ENCODE measurements at regions not wholly inside any gene's neighbourhood (a gene's known extent, or its start where the extent isn't known, plus 50 kb on each side); places are given as distances from the start of the nearest gene placed in this dataset.

GRCh38 chr6:22392711-22393110, 95.9 kb upstream of the PRL start:
- Histone ChIP-seq H4K20me1 (ENCODE audit: insufficient read depth, low read length) (no peaks in the 10 kb centered on the region), H3K27ac (ENCODE audit: low read length) (no peak overlapping the region), H2AFZ (ENCODE audit: low read depth, low read length) (no peak overlapping the region), H3K4me3 (ENCODE audit: low read depth in 1 of 2, low read length in 2 of 2) (no peak overlapping the region), H3K36me3 (ENCODE audit: insufficient read depth, low read length) (no peaks in the 10 kb centered on the region), H3K9me3 (ENCODE audit: insufficient read depth, low read length, severe bottlenecking) (no peaks in the 10 kb centered on the region), H3K27me3 (ENCODE audit: insufficient read depth, low read length, poor library complexity) (no peaks in the 10 kb centered on the region), H3K4me2 (ENCODE audit: insufficient read depth, low read length) (no peak overlapping the region), H3K4me1 (ENCODE audit: insufficient read depth, low read length) (no peaks in the 10 kb centered on the region), H3K9ac (ENCODE audit: low read depth, low read length) (no peak overlapping the region), H3K79me2 (ENCODE audit: insufficient read depth, low read length) (no peaks in the 10 kb centered on the region)
- ATAC-seq (ENCODE audit: insufficient read depth, low read depth): no peak
- no peak for DNase-seq
- TF ChIP-seq EZH2 (IDR thresholded peaks at IDR 0.05; ENCODE audit: borderline replicate concordance, low read depth, low read length, severe bottlenecking): no peak
- TF ChIP-seq, protein P1, sequence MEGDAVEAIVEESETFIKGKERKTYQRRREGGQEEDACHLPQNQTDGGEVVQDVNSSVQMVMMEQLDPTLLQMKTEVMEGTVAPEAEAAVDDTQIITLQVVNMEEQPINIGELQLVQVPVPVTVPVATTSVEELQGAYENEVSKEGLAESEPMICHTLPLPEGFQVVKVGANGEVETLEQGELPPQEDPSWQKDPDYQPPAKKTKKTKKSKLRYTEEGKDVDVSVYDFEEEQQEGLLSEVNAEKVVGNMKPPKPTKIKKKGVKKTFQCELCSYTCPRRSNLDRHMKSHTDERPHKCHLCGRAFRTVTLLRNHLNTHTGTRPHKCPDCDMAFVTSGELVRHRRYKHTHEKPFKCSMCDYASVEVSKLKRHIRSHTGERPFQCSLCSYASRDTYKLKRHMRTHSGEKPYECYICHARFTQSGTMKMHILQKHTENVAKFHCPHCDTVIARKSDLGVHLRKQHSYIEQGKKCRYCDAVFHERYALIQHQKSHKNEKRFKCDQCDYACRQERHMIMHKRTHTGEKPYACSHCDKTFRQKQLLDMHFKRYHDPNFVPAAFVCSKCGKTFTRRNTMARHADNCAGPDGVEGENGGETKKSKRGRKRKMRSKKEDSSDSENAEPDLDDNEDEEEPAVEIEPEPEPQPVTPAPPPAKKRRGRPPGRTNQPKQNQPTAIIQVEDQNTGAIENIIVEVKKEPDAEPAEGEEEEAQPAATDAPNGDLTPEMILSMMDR (IDR thresholded peaks at IDR 0.05; ENCODE audit: borderline replicate concordance, extremely low read depth, low read length, poor library complexity, severe bottlenecking): no peak

GRCh38 chr6:22394691-22395090, 97.9 kb upstream of the PRL start:
- TF ChIP-seq, protein P1 (IDR thresholded peaks at IDR 0.05; ENCODE audit: borderline replicate concordance, extremely low read depth, low read length, poor library complexity, severe bottlenecking): no peak
- TF ChIP-seq EZH2 (IDR thresholded peaks at IDR 0.05; ENCODE audit: borderline replicate concordance, low read depth, low read length, severe bottlenecking): no peak
- no peak for ATAC-seq (ENCODE audit: insufficient read depth, low read depth)

GRCh38 chr6:22399693-22400092, 102.9 kb upstream of the PRL start:
- TF ChIP-seq, protein P1 (IDR thresholded peaks at IDR 0.05; ENCODE audit: borderline replicate concordance, extremely low read depth, low read length, poor library complexity, severe bottlenecking): no peak
- TF ChIP-seq EZH2 (IDR thresholded peaks at IDR 0.05; ENCODE audit: borderline replicate concordance, low read depth, low read length, severe bottlenecking): no peak
- DNase-seq (no peak), ATAC-seq (ENCODE audit: insufficient read depth, low read depth) (no peak)
- no peak overlapping the region for H2AFZ ChIP-seq (ENCODE audit: low read depth, low read length)
- no peaks in the 10 kb centered on the region for H4K20me1 ChIP-seq (ENCODE audit: insufficient read depth, low read length)
- H3K79me2 ChIP-seq (ENCODE audit: insufficient read depth, low read length): no peaks in the 10 kb centered on the region
- H3K36me3 ChIP-seq (ENCODE audit: insufficient read depth, low read length): no peaks in the 10 kb centered on the region
- H3K4me2 ChIP-seq (ENCODE audit: insufficient read depth, low read length): no peak overlapping the region
- no peak overlapping the region for H3K4me3 ChIP-seq (ENCODE audit: low read depth in 1 of 2, low read length in 2 of 2)
- H3K9ac ChIP-seq (ENCODE audit: low read depth, low read length): no peak overlapping the region
- no peak overlapping the region for H3K27ac ChIP-seq (ENCODE audit: low read length)
- H3K27me3 ChIP-seq (ENCODE audit: insufficient read depth, low read length, poor library complexity): no peaks in the 10 kb centered on the region
- H3K9me3 ChIP-seq (ENCODE audit: insufficient read depth, low read length, severe bottlenecking): no peaks in the 10 kb centered on the region
- H3K4me1 ChIP-seq (ENCODE audit: insufficient read depth, low read length): no peaks in the 10 kb centered on the region

More at GRCh38 chr6:22394691-22395090, 97.9 kb upstream of the PRL start:
- no peak for DNase-seq
- Histone ChIP-seq H3K9ac (ENCODE audit: low read depth, low read length) (no peak overlapping the region), H3K4me1 (ENCODE audit: insufficient read depth, low read length) (no peaks in the 10 kb centered on the region), H4K20me1 (ENCODE audit: insufficient read depth, low read length) (no peaks in the 10 kb centered on the region), H3K9me3 (ENCODE audit: insufficient read depth, low read length, severe bottlenecking) (no peaks in the 10 kb centered on the region), H3K36me3 (ENCODE audit: insufficient read depth, low read length) (no peaks in the 10 kb centered on the region), H3K4me3 (ENCODE audit: low read depth in 1 of 2, low read length in 2 of 2) (no peak overlapping the region), H2AFZ (ENCODE audit: low read depth, low read length) (no peak overlapping the region), H3K79me2 (ENCODE audit: insufficient read depth, low read length) (no peaks in the 10 kb centered on the region), H3K4me2 (ENCODE audit: insufficient read depth, low read length) (no peak overlapping the region), H3K27me3 (ENCODE audit: insufficient read depth, low read length, poor library complexity) (no peaks in the 10 kb centered on the region), H3K27ac (ENCODE audit: low read length) (no peak overlapping the region)

DNA sequence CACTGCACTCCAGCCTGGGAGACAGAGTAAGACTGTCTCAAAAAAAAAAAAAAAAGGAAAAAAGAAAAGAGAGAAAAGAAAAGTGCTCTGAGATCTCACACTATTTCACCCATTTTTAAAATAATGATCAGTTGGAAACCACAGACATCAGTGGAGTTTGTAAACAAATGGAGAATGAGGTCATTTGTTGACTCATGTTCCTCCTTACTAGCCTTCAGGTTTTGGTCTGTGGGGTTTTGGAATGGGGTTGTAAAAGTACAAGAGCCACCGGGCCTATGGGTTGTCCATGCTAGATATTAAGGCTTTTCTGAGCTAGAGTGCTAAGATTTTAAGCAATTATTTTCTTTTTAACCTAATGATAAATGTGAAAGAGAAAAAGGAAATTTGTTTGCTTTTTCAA, 104.4 kb upstream of the PRL start:
- ATAC-seq (ENCODE audit: insufficient read depth, low read depth): no peak
- Histone ChIP-seq H3K4me1 (ENCODE audit: insufficient read depth, low read length) (no peaks in the 10 kb centered on the region), H4K20me1 (ENCODE audit: insufficient read depth, low read length) (no peaks in the 10 kb centered on the region), H3K27ac (ENCODE audit: low read length) (no peak overlapping the region), H3K9ac (ENCODE audit: low read depth, low read length) (no peak overlapping the region), H3K27me3 (ENCODE audit: insufficient read depth, low read length, poor library complexity) (no peaks in the 10 kb centered on the region), H3K4me2 (ENCODE audit: insufficient read depth, low read length) (no peak overlapping the region), H3K79me2 (ENCODE audit: insufficient read depth, low read length) (no peaks in the 10 kb centered on the region), H3K4me3 (ENCODE audit: low read depth in 1 of 2, low read length in 2 of 2) (no peak overlapping the region), H2AFZ (ENCODE audit: low read depth, low read length) (no peak overlapping the region), H3K36me3 (ENCODE audit: insufficient read depth, low read length) (no peaks in the 10 kb centered on the region), H3K9me3 (ENCODE audit: insufficient read depth, low read length, severe bottlenecking) (no peaks in the 10 kb centered on the region)
- no peak for DNase-seq
- no peak for TF ChIP-seq EZH2 (IDR thresholded peaks at IDR 0.05; ENCODE audit: borderline replicate concordance, low read depth, low read length, severe bottlenecking)
- TF ChIP-seq, protein P1 (IDR thresholded peaks at IDR 0.05; ENCODE audit: borderline replicate concordance, extremely low read depth, low read length, poor library complexity, severe bottlenecking): no peak
